ENCODE measurements at regions not wholly inside any gene's neighbourhood (a gene's known extent, or its start where the extent isn't known, plus 50 kb on each side); places are given as distances from the start of the nearest gene placed in this dataset.

DNA sequence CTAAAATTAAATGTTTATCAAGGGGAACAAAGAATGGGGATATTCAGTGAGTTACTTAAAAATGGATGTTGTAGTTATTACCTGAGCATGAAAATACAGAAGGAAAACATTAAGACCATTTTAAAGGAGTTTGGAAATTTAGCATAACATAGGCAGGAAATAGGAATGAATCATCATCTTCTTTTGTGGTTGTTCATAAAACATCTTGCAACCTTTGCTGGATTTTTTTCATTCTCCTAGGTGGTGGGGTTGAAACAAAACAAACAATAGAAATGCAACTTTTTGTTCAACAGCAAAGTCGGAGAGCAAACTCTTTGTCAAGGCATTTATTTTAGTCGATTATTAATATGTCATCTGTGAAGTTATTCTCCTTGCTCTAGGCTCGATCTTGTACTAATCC, 275.1 kb downstream of the IPO8 start:
- ChIA-PET POLR2A (ENCODE audit: unreplicated experiment) (no interaction called here), CTCF (no interaction called here)
- Histone ChIP-seq H3K36me3 (ENCODE audit: low read depth, low read length) (no peaks in the 10 kb centered on the region), H3K9ac (ENCODE audit: low read length) (no peak overlapping the region), H3K4me3 (ENCODE audit: low read length) (no peak overlapping the region), H3K4me2 (ENCODE audit: low read length) (peak overlapping the region; percentile 47; the same call in 1 of the 2 replicates), H3K4me1 (ENCODE audit: insufficient read depth, low read length) (peaks cover 27% of the 10 kb centered on the region), H3K79me2 (ENCODE audit: low read length) (no peaks in the 10 kb centered on the region), H4K20me1 (ENCODE audit: low read length) (no peaks in the 10 kb centered on the region), H3F3A (ENCODE audit: low read length, unreplicated experiment) (no peaks in the 10 kb centered on the region), H3K27ac (ENCODE audit: low read length) (no peak overlapping the region), H2AFZ (ENCODE audit: low read length) (no peak overlapping the region), H3K9me2 (replicated peaks; ENCODE audit: low read length) (no peaks in the 10 kb centered on the region), H3K27me3 (ENCODE audit: low read length) (no peaks in the 10 kb centered on the region), H3K9me3 (ENCODE audit: low read length) (no peaks in the 10 kb centered on the region)
- ATAC-seq, result peak; percentile 49
- BruUV-seq (replicated peaks), result no TSS peak
- DNase-seq, result peak; percentile 47
- intact Hi-C loops (cut with micrococcal nuclease), result no loop called here
- TF ChIP-seq EZH2 (IDR thresholded peaks at IDR 0.05; ENCODE audit: low read length, unreplicated experiment), result no peak
- no peak for TF ChIP-seq EZH2phosphoT487 (IDR thresholded peaks at IDR 0.05; ENCODE audit: borderline replicate concordance, low read length)
- TF ChIP-seq, protein P1, sequence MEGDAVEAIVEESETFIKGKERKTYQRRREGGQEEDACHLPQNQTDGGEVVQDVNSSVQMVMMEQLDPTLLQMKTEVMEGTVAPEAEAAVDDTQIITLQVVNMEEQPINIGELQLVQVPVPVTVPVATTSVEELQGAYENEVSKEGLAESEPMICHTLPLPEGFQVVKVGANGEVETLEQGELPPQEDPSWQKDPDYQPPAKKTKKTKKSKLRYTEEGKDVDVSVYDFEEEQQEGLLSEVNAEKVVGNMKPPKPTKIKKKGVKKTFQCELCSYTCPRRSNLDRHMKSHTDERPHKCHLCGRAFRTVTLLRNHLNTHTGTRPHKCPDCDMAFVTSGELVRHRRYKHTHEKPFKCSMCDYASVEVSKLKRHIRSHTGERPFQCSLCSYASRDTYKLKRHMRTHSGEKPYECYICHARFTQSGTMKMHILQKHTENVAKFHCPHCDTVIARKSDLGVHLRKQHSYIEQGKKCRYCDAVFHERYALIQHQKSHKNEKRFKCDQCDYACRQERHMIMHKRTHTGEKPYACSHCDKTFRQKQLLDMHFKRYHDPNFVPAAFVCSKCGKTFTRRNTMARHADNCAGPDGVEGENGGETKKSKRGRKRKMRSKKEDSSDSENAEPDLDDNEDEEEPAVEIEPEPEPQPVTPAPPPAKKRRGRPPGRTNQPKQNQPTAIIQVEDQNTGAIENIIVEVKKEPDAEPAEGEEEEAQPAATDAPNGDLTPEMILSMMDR (conservative IDR thresholded peaks at IDR 0.05; ENCODE audit: low read depth, low read length), result no peak

DNA sequence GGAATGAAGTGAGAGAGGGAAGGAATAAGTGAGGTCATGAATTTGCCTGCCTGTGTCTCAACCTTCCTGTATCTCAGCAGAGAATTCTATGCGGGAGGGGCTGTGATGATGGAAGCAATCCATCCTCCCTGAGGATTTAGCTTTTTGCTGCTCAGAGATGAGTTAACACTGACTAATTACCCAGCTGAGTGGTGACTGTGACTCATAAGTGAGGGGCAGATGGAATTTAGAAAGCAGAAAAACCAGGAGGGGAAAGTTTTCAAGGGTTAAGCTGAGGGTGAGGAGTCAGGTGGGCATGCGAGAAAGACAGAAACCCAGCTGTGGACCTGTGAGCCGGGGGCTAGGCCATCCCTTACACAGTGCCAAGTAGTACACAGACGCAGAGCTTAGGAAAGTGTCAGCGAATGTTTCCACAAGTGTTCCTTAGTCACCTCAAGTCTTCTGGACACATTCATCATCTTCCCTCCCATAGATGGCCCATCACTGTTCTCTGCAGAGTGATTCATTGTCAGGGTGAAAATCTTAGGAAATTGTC, 277.9 kb downstream of the IPO8 start:
- H3K4me3 ChIP-seq (ENCODE audit: low read length), result no peak overlapping the region
- no TSS peak for BruUV-seq (replicated peaks)
- H4K20me1 ChIP-seq (ENCODE audit: low read length), result no peaks in the 10 kb centered on the region
- H3K27ac ChIP-seq (ENCODE audit: low read length), result peak overlapping the region; percentile 54
- H2AFZ ChIP-seq (ENCODE audit: low read length), result peak overlapping the region; percentile 48; the same call in 1 of the 2 replicates
- ChIA-PET POLR2A (ENCODE audit: unreplicated experiment) (no interaction called here), CTCF (interaction anchor here (0.9 kb wide), 1 partner anchor 23 kb away, joined by 3 read pairs; no protein-coding TSS in a partner anchor)
- no peaks in the 10 kb centered on the region for H3K36me3 ChIP-seq (ENCODE audit: low read depth, low read length)
- H3K9me3 ChIP-seq (ENCODE audit: low read length), result no peaks in the 10 kb centered on the region
- H3K9ac ChIP-seq (ENCODE audit: low read length), result no peak overlapping the region
- ATAC-seq (peak; percentile 81), DNase-seq (peak; percentile 82)
- intact Hi-C loops (cut with micrococcal nuclease), result no loop called here
- TF ChIP-seq EZH2phosphoT487 (IDR thresholded peaks at IDR 0.05; ENCODE audit: borderline replicate concordance, low read length) (no peak), EZH2 (IDR thresholded peaks at IDR 0.05; ENCODE audit: low read length, unreplicated experiment) (no peak)
- no peaks in the 10 kb centered on the region for H3K27me3 ChIP-seq (ENCODE audit: low read length)
- no peaks in the 10 kb centered on the region for H3F3A ChIP-seq (ENCODE audit: low read length, unreplicated experiment)
- peaks cover 27% of the 10 kb centered on the region for H3K4me1 ChIP-seq (ENCODE audit: insufficient read depth, low read length)
- peak overlapping the region; percentile 58 for H3K4me2 ChIP-seq (ENCODE audit: low read length)
- H3K79me2 ChIP-seq (ENCODE audit: low read length), result no peaks in the 10 kb centered on the region
- H3K9me2 ChIP-seq (replicated peaks; ENCODE audit: low read length), result no peaks in the 10 kb centered on the region

DNA sequence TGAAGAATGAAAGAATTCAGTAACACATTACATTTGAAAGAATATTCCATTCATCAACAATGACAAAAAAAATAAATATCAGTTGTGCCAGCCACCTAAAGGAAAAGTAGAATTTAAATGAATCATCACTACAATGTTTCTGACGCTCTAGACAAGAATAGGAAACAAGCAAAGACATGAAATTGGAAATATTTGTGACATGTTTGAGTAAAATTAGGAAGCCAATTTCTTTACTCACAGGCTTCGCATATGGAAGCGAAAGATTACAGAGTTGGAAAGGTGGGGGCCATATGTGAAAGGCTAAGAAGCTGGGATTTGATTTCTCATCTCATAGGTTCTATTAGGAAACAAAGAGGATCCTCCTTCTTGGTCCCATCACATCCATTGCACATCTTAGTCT, 279.0 kb downstream of the IPO8 start:
- ATAC-seq, result no peak
- TF ChIP-seq EZH2phosphoT487 (IDR thresholded peaks at IDR 0.05; ENCODE audit: borderline replicate concordance, low read length), result no peak
- TF ChIP-seq, protein P1 (conservative IDR thresholded peaks at IDR 0.05; ENCODE audit: low read depth, low read length), result no peak
- no peak for TF ChIP-seq EZH2 (IDR thresholded peaks at IDR 0.05; ENCODE audit: low read length, unreplicated experiment)
- no peak overlapping the region for H3K4me3 ChIP-seq (ENCODE audit: low read length)

More for the DNA sequence above, 279.0 kb downstream of the IPO8 start:
- no peaks in the 10 kb centered on the region for H4K20me1 ChIP-seq (ENCODE audit: low read length)
- peaks cover 27% of the 10 kb centered on the region for H3K4me1 ChIP-seq (ENCODE audit: insufficient read depth, low read length)
- H3K9me2 ChIP-seq (replicated peaks; ENCODE audit: low read length), result no peaks in the 10 kb centered on the region
- CTCF ChIA-PET, result no interaction called here
- no peak overlapping the region for H3K4me2 ChIP-seq (ENCODE audit: low read length)
- no peaks in the 10 kb centered on the region for H3K27me3 ChIP-seq (ENCODE audit: low read length)
- intact Hi-C loops (cut with micrococcal nuclease), result no loop called here
- H3K36me3 ChIP-seq (ENCODE audit: low read depth, low read length), result no peaks in the 10 kb centered on the region
- H2AFZ ChIP-seq (ENCODE audit: low read length), result no peak overlapping the region
- H3K79me2 ChIP-seq (ENCODE audit: low read length), result no peaks in the 10 kb centered on the region
- no peak overlapping the region for H3K27ac ChIP-seq (ENCODE audit: low read length)
- H3K9me3 ChIP-seq (ENCODE audit: low read length), result no peaks in the 10 kb centered on the region
- POLR2A ChIA-PET (ENCODE audit: unreplicated experiment), result no interaction called here
- no peak overlapping the region for H3K9ac ChIP-seq (ENCODE audit: low read length)
- no TSS peak for BruUV-seq (replicated peaks)
- DNase-seq, result no peak
- no peaks in the 10 kb centered on the region for H3F3A ChIP-seq (ENCODE audit: low read length, unreplicated experiment)
